Spinal cord (tissue), 9 donors: ENCODE measurements at regions not wholly inside any gene's neighbourhood (a gene's known extent, or its start where the extent isn't known, plus 50 kb on each side); places are given as distances from the start of the nearest gene placed in this dataset.

ENCODE experiments used
- DNase-seq, 6 donors: peaks; one replicate each; pipeline versions ENCODE4 v3.0.0 to v3.0.0-alpha.2; 2013 to 2015; ENCODE audit warnings: low spot score in 6 of 6, low read depth in 4 of 6
- H3K27ac ChIP-seq: one replicate; pipeline ENCODE4 v1.5.1; 2013; ENCODE audit warnings: low read depth, low read length, control low read depth
- H3K27me3 ChIP-seq: one replicate; pipeline ENCODE4 v1.6.1; 2013; ENCODE audit warnings: low read length; ENCODE audit not compliant: control insufficient read depth, insufficient read depth
- H3K36me3 ChIP-seq: one replicate; pipeline ENCODE4 v1.6.1; 2013; ENCODE audit warnings: low read length; ENCODE audit not compliant: control insufficient read depth, insufficient read depth
- H3K4me1 ChIP-seq: one replicate; pipeline ENCODE4 v1.6.1; 2013; ENCODE audit warnings: low read length; ENCODE audit not compliant: control insufficient read depth, insufficient read depth
- H3K4me3 ChIP-seq: one replicate; pipeline ENCODE4 v1.5.1; 2013; ENCODE audit warnings: low read depth, low read length, control low read depth
- H3K9me3 ChIP-seq: one replicate; pipeline ENCODE4 v1.6.1; 2013; ENCODE audit warnings: low read length; ENCODE audit not compliant: control insufficient read depth, insufficient read depth
- WGBS: methylation state at CpG from one replicate; pipeline ENCODE4 v1.1.5; 2013; ENCODE audit warnings: missing lambda C conversion rate; ENCODE audit not compliant: insufficient coverage; 5-methylcytosine and 5-hydroxymethylcytosine counted together
- donor health status: healthy.

- DNase-seq, result peak in 2 of 6 donors; percentile 35 to 36
- Histone ChIP-seq H3K27ac (no peak overlapping the region), H3K27me3 (no peaks in the 10 kb centered on the region), H3K4me3 (no peak overlapping the region), H3K36me3 (no peaks in the 10 kb centered on the region), H3K9me3 (peaks cover 4% of the 10 kb centered on the region), H3K4me1 (no peaks in the 10 kb centered on the region)
- WGBS, result 57% methylated on average over 16 of the region's 23 CpGs
These were observed 301.2 kb downstream of the SMOC2 start for GRCh38 chr6:168741942-168742782.

GRCh38 chr6:168741305-168741704 is 300.3 kb downstream of the SMOC2 start:
- no peak for DNase-seq
- no peaks in the 10 kb centered on the region for H3K27me3 ChIP-seq
- no peaks in the 10 kb centered on the region for H3K4me1 ChIP-seq
- H3K27ac ChIP-seq, result no peak overlapping the region
- WGBS, result 100% methylated on average over 2 of the region's 3 CpGs
- H3K36me3 ChIP-seq, result no peaks in the 10 kb centered on the region
- H3K4me3 ChIP-seq, result no peak overlapping the region
- peaks cover 4% of the 10 kb centered on the region for H3K9me3 ChIP-seq

- Histone ChIP-seq H3K27me3 (no peaks in the 10 kb centered on the region), H3K4me1 (no peaks in the 10 kb centered on the region), H3K4me3 (no peak overlapping the region), H3K9me3 (peaks cover 4% of the 10 kb centered on the region), H3K36me3 (no peaks in the 10 kb centered on the region), H3K27ac (no peak overlapping the region)
- DNase-seq, result no peak
- WGBS, result no CpG with 5 or more reads among the region's 2 CpGs
These were observed 298.4 kb downstream of the SMOC2 start for GRCh38 chr6:168739381-168739780.

GRCh38 chr6:168737481-168737880 is 296.5 kb downstream of the SMOC2 start:
- Histone ChIP-seq H3K36me3 (no peaks in the 10 kb centered on the region), H3K27me3 (no peaks in the 10 kb centered on the region), H3K27ac (no peak overlapping the region), H3K4me3 (no peak overlapping the region), H3K9me3 (peaks cover 4% of the 10 kb centered on the region), H3K4me1 (no peaks in the 10 kb centered on the region)
- 98% methylated on average over 5 of the region's 5 CpGs for WGBS
- DNase-seq, result no peak

GRCh38 chr6:168737014-168737413 is 296.0 kb downstream of the SMOC2 start:
- Histone ChIP-seq H3K27ac (no peak overlapping the region), H3K4me1 (no peaks in the 10 kb centered on the region), H3K4me3 (no peak overlapping the region), H3K9me3 (peaks cover 4% of the 10 kb centered on the region), H3K36me3 (no peaks in the 10 kb centered on the region), H3K27me3 (no peaks in the 10 kb centered on the region)
- WGBS, result 83% methylated on average over 1 of the region's 3 CpGs
- DNase-seq, result peak in 1 of 6 donors; percentile 26

- Histone ChIP-seq H3K27ac (no peak overlapping the region), H3K9me3 (peaks cover 4% of the 10 kb centered on the region), H3K27me3 (no peaks in the 10 kb centered on the region), H3K4me1 (no peaks in the 10 kb centered on the region), H3K36me3 (no peaks in the 10 kb centered on the region), H3K4me3 (no peak overlapping the region)
- no peak for DNase-seq
These were observed 295.1 kb downstream of the SMOC2 start for GRCh38 chr6:168736039-168736438.

GRCh38 chr6:168735268-168735949 is 294.4 kb downstream of the SMOC2 start:
- no peak for DNase-seq
- H3K27ac ChIP-seq, result no peak overlapping the region
- H3K4me1 ChIP-seq, result no peaks in the 10 kb centered on the region
- no peak overlapping the region for H3K4me3 ChIP-seq
- H3K27me3 ChIP-seq, result no peaks in the 10 kb centered on the region
- 78% methylated on average over 2 of the region's 6 CpGs for WGBS
- H3K36me3 ChIP-seq, result no peaks in the 10 kb centered on the region
- H3K9me3 ChIP-seq, result peaks cover 4% of the 10 kb centered on the region

- Histone ChIP-seq H3K9me3 (peaks cover 4% of the 10 kb centered on the region), H3K4me3 (no peak overlapping the region), H3K27ac (no peak overlapping the region), H3K4me1 (no peaks in the 10 kb centered on the region), H3K36me3 (no peaks in the 10 kb centered on the region), H3K27me3 (no peaks in the 10 kb centered on the region)
- 81% methylated on average over 3 of the region's 5 CpGs for WGBS
- DNase-seq, result peak in 1 of 6 donors; percentile 64
These were observed 293.5 kb downstream of the SMOC2 start for GRCh38 chr6:168734523-168734922.

GRCh38 chr6:168732676-168733075 is 291.7 kb downstream of the SMOC2 start:
- WGBS, result 100% methylated on average over 1 of the region's 8 CpGs

More at GRCh38 chr6:168732676-168733075, 291.7 kb downstream of the SMOC2 start:
- no peak for DNase-seq
- H3K4me1 ChIP-seq, result no peaks in the 10 kb centered on the region
- H3K9me3 ChIP-seq, result no peaks in the 10 kb centered on the region
- no peaks in the 10 kb centered on the region for H3K27me3 ChIP-seq
- no peak overlapping the region for H3K27ac ChIP-seq
- H3K36me3 ChIP-seq, result no peaks in the 10 kb centered on the region
- no peak overlapping the region for H3K4me3 ChIP-seq
